ENCODE measurements at regions not wholly inside any gene's neighbourhood (a gene's known extent, or its start where the extent isn't known, plus 50 kb on each side); places are given as distances from the start of the nearest gene placed in this dataset.

DNA sequence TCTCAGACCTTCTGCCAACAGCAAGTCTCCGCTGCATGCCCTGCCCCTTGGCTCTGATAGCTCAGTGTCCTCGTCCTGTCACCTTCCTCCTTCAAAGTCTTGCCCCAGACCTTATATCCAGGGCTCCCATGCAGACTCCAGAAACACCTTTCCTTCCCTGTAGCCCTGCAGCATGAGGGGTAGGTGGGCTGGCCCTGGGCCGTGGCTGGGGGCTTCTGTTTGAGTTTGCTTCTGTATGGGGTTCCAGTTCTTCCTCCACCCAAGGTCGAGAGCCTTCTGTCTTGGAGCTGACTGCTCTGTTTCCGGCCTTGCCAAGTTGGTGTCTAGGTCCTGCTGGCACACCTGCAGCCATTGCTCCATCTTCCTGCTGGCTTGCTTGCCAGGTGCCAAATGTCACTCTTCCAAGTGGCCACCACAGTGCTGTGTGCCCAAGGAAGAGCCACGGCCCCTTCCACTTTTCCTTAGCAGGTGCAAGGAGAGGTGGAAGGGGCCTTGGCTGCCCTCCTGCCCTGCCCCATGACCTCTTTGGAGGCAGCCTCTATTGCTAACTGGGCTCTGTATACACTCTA lies 74.8 kb upstream of the NECTIN1 start:
- TF ChIP-seq, protein P1, sequence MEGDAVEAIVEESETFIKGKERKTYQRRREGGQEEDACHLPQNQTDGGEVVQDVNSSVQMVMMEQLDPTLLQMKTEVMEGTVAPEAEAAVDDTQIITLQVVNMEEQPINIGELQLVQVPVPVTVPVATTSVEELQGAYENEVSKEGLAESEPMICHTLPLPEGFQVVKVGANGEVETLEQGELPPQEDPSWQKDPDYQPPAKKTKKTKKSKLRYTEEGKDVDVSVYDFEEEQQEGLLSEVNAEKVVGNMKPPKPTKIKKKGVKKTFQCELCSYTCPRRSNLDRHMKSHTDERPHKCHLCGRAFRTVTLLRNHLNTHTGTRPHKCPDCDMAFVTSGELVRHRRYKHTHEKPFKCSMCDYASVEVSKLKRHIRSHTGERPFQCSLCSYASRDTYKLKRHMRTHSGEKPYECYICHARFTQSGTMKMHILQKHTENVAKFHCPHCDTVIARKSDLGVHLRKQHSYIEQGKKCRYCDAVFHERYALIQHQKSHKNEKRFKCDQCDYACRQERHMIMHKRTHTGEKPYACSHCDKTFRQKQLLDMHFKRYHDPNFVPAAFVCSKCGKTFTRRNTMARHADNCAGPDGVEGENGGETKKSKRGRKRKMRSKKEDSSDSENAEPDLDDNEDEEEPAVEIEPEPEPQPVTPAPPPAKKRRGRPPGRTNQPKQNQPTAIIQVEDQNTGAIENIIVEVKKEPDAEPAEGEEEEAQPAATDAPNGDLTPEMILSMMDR (conservative IDR thresholded peaks at IDR 0.05 in 1 of 2, IDR thresholded peaks at IDR 0.05 in 1 of 2; ENCODE audit: extremely low read depth in 1 of 2, insufficient read depth in 1 of 2, low read depth in 1 of 2, low read length in 2 of 2), result no peak
- no peak for TF ChIP-seq EZH2 (IDR thresholded peaks at IDR 0.05; ENCODE audit: borderline replicate concordance, low read length)
